Stimulated activated CD4-positive, alpha-beta T cell treated with anti-CD3 and anti-CD28 coated beads, Interleukin-2, amount 100 ng/mL, for 48 hours (primary cell): ENCODE measurements at regions not wholly inside any gene's neighbourhood (a gene's known extent, or its start where the extent isn't known, plus 50 kb on each side); places are given as distances from the start of the nearest gene placed in this dataset.

Source experiments
- DNase-seq, 2 donors: peaks; one replicate each; pipeline ENCODE4 v3.0.0-alpha.2; 2020

GRCh38 chr10:130807096-130807495 lies 504.4 kb downstream of the TCERG1L start:
- no peak for DNase-seq

- no peak for DNase-seq
These were observed 503.8 kb downstream of the TCERG1L start for GRCh38 chr10:130807721-130808120.

- DNase-seq, result no peak
These were observed 503.3 kb downstream of the TCERG1L start for GRCh38 chr10:130808243-130808642.

- DNase-seq, result no peak
These were observed 502.8 kb downstream of the TCERG1L start for GRCh38 chr10:130808686-130809085.

GRCh38 chr10:130809181-130809580 lies 502.3 kb downstream of the TCERG1L start:
- no peak for DNase-seq

GRCh38 chr10:130809761-130810515 lies 501.6 kb downstream of the TCERG1L start:
- DNase-seq, result no peak

GRCh38 chr10:130810856-130811255 lies 500.7 kb downstream of the TCERG1L start:
- DNase-seq, result no peak

- no peak for DNase-seq
These were observed 499.0 kb downstream of the TCERG1L start for GRCh38 chr10:130812381-130813148.

- DNase-seq, result no peak
These were observed 496.9 kb downstream of the TCERG1L start for GRCh38 chr10:130814610-130815009.

GRCh38 chr10:130816116-130816901 lies 495.2 kb downstream of the TCERG1L start:
- no peak for DNase-seq

- no peak for DNase-seq
These were observed 494.4 kb downstream of the TCERG1L start for GRCh38 chr10:130817046-130817624.

- DNase-seq, result no peak
These were observed 493.8 kb downstream of the TCERG1L start for GRCh38 chr10:130817674-130818073.

- no peak for DNase-seq
These were observed 490.5 kb downstream of the TCERG1L start for GRCh38 chr10:130820880-130821482.

- DNase-seq, result no peak
These were observed 487.1 kb downstream of the TCERG1L start for GRCh38 chr10:130824230-130825014.

- no peak for DNase-seq
These were observed 477.9 kb downstream of the TCERG1L start for GRCh38 chr10:130833596-130833995.

- no peak for DNase-seq
These were observed 477.4 kb downstream of the TCERG1L start for GRCh38 chr10:130834170-130834569.

- no peak for DNase-seq
These were observed 476.9 kb downstream of the TCERG1L start for GRCh38 chr10:130834573-130834972.

- DNase-seq, result no peak
These were observed 476.5 kb downstream of the TCERG1L start for GRCh38 chr10:130835068-130835467.

GRCh38 chr10:130836344-130836743 lies 475.2 kb downstream of the TCERG1L start:
- no peak for DNase-seq

GRCh38 chr10:130843051-130843653 lies 468.4 kb downstream of the TCERG1L start:
- DNase-seq, result no peak

- no peak for DNase-seq
These were observed 467.2 kb downstream of the TCERG1L start for GRCh38 chr10:130844310-130844709.
